Colonic mucosa (tissue), 4 donors: ENCODE measurements at regions not wholly inside any gene's neighbourhood (a gene's known extent, or its start where the extent isn't known, plus 50 kb on each side); places are given as distances from the start of the nearest gene placed in this dataset.

Experiments used
- DNase-seq: peaks from one replicate; pipeline ENCODE4 v3.0.0-alpha.2; 2020
- H3K27ac ChIP-seq: fragments of 200-600 bp; one replicate; pipeline ENCODE4 v1.8.0; 2021
- H3K27me3 ChIP-seq: fragments of 200-600 bp; one replicate; pipeline ENCODE4 v1.8.0; 2021
- H3K36me3 ChIP-seq: fragments of 200-600 bp; one replicate; pipeline ENCODE4 v1.8.0; 2021
- H3K4me1 ChIP-seq: fragments of 200-600 bp; one replicate; pipeline ENCODE4 v1.8.0; 2021; ENCODE audit warnings: mild to moderate bottlenecking
- H3K4me3 ChIP-seq: fragments of 200-600 bp; one replicate; pipeline ENCODE4 v1.8.0; 2021
- H3K9ac ChIP-seq, 2 donors: one replicate each; pipeline ENCODE4 v1.7.0; 2013; ENCODE audit warnings: control low read depth in 2 of 2, low read depth in 2 of 2, low read length in 2 of 2
- H3K9me3 ChIP-seq: fragments of 200-600 bp; one replicate; pipeline ENCODE4 v1.8.0; 2021
- intact Hi-C: fragments of 100-400 bp; cut with DNase I; formaldehyde crosslinking; loops from one replicate; pipeline ENCODE4 v1.14.1; 2022
- TF ChIP-seq, protein P1 (sequence below): fragments of 200-600 bp; IDR thresholded peaks from one replicate; pipeline ENCODE4 v1.8.0; 2022; ENCODE audit warnings: antibody characterized with exemption, mild to moderate bottlenecking
- donor health status: healthy.
- donor health status: DM: no; HTN: no; CAD: no.
- donor health status: DM: no; HTN: no; CAD: no.

DNA sequence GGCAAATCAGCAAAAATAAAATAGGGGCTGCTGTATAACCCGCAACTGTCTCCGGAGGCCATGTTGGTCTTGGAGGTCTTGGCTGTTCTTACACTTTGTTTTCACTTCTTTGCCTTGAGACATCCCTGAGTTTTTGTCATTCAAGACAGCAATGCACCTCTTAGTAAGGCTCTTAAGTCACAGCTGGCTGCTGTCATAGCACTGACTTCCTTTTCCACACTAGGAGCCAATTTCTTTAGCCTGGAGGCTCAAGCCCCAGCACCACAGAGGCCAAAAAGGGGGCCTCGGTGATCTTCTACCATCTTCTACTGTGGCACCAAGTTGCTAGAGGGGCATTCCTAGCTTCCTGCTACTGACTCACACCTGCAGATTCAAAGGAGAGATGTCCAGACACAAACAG is 536.3 kb downstream of the CDH26 start:
- no peak for DNase-seq
- TF ChIP-seq, protein P1, sequence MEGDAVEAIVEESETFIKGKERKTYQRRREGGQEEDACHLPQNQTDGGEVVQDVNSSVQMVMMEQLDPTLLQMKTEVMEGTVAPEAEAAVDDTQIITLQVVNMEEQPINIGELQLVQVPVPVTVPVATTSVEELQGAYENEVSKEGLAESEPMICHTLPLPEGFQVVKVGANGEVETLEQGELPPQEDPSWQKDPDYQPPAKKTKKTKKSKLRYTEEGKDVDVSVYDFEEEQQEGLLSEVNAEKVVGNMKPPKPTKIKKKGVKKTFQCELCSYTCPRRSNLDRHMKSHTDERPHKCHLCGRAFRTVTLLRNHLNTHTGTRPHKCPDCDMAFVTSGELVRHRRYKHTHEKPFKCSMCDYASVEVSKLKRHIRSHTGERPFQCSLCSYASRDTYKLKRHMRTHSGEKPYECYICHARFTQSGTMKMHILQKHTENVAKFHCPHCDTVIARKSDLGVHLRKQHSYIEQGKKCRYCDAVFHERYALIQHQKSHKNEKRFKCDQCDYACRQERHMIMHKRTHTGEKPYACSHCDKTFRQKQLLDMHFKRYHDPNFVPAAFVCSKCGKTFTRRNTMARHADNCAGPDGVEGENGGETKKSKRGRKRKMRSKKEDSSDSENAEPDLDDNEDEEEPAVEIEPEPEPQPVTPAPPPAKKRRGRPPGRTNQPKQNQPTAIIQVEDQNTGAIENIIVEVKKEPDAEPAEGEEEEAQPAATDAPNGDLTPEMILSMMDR = no peak
- Histone ChIP-seq H3K27me3 (no peaks in the 10 kb centered on the region), H3K4me1 (no peaks in the 10 kb centered on the region), H3K9me3 (no peaks in the 10 kb centered on the region), H3K27ac (no peak overlapping the region), H3K4me3 (no peak overlapping the region), H3K9ac (no peak overlapping the region), H3K36me3 (no peaks in the 10 kb centered on the region)
- intact Hi-C loops = no loop called here

DNA sequence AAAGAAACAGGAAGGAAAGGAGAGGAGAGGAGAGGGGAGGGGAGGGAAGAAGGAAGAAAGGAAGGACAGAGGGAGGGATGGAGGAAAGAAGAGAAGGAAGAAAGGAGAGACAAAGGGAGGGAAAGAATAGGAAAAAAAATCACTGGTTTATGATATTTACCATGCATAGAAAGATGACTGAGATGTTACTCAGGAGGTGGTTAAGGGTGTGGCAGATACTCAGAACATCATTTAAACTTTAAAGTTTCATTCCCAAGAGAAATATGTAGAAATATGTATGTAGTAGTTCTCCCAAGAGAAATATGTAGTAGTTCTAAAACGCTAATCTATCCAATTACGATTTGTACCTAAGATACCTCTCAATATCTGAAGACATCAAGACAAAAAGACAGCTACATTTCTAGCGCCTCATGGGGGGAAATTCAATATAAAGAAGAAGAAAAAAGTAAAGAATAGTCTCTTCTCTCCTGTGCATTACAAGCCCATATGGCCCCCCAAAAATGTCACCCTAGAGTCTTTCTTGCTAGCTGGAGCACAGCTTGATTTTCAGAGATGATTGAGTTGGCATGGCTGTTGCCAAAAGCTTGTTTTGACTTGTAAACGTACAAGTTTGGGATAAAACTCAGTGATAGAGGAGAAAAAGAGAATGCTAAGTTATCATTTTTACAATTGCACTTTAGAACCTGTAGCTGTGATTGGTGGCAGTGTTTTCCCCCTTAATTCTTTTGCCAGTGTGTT is 539.2 kb downstream of the CDH26 start:
- no peak overlapping the region for H3K27ac ChIP-seq
- no peak for DNase-seq
- no peaks in the 10 kb centered on the region for H3K4me1 ChIP-seq
- H3K9ac ChIP-seq = no peak overlapping the region
- H3K9me3 ChIP-seq = no peaks in the 10 kb centered on the region
- H3K27me3 ChIP-seq = no peaks in the 10 kb centered on the region
- no peaks in the 10 kb centered on the region for H3K36me3 ChIP-seq
- TF ChIP-seq, protein P1 = no peak
- no peak overlapping the region for H3K4me3 ChIP-seq
- intact Hi-C loops = no loop called here

DNA sequence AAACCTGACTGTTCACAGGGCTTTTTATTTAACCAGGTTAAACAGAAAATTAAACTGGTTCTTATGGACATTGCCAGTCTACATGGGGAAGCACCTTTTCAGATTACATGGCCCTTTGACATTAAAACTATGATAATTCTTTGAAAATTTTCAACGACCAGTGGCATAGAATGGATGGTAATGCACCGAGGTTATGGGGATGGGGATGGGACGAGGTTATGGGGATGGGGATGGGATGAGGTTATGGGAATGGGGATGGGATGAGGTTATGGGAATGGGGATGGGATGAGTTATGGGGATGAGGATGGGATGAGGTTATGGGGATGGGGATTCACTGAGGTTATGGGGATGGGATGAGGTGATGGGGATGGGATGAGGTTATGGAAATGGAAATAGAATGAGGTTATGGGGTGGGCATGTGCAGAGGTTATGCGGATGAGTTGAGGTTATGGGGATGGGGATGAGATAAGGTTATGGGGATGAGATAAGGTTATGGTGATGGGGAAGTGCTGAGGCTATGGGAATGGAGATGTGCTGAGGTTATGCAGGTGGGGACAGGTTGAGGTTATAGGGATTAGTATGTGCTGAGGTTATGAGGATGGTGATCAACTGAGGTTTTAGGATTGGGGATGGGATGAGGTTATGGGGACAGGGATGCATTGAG is 541.9 kb downstream of the CDH26 start:
- H3K27me3 ChIP-seq = no peaks in the 10 kb centered on the region
- no peaks in the 10 kb centered on the region for H3K4me1 ChIP-seq
- H3K36me3 ChIP-seq = no peaks in the 10 kb centered on the region
- H3K9me3 ChIP-seq = no peaks in the 10 kb centered on the region
- no peak overlapping the region for H3K27ac ChIP-seq
- H3K9ac ChIP-seq = no peak overlapping the region
- no peak overlapping the region for H3K4me3 ChIP-seq
- no peak for DNase-seq
- intact Hi-C loops = no loop called here
- TF ChIP-seq, protein P1 = no peak

DNA sequence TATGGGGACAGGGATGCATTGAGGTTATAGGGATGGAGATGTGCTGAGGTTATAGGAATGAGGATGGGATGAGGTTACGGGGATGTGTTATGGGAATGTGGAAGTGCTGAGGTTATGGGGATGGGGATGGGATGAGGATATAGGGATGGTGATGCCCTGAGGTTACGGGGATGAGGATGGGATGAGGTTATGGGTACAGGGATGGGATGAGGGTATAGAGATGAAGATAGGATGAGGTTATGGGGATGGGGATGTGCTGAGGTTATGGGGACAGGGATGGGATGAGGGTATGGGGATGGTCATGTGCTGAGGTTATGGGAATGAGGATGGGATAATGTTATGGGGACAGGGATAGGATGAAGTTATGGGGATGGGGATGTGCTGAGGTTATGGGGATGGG is 542.8 kb downstream of the CDH26 start:
- Histone ChIP-seq H3K27ac (no peak overlapping the region), H3K36me3 (no peaks in the 10 kb centered on the region), H3K4me3 (no peak overlapping the region), H3K9ac (no peak overlapping the region), H3K9me3 (no peaks in the 10 kb centered on the region), H3K27me3 (no peaks in the 10 kb centered on the region), H3K4me1 (no peaks in the 10 kb centered on the region)
- intact Hi-C loops = no loop called here
- no peak for DNase-seq
- TF ChIP-seq, protein P1 = no peak

DNA sequence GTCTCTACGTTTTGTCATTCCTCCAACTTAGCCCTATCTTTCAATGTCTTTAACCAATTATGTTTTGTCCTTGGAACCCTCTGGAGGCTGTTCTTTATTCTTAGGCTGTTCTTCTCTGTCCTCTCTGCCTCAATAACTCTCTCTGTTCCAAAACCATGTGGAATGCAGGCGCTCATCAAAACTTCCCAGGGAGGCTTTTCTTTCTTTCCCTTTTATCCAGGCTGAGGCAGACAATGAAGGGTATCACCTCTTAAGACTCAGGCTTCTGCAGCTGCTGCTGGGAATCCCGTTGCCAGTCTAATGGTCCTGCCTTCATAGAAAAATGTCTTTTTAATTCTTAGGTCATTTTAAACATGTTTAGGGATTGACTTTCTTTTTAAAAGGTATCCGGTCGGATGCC is 544.7 kb downstream of the CDH26 start:
- Histone ChIP-seq H3K36me3 (no peaks in the 10 kb centered on the region), H3K27me3 (no peaks in the 10 kb centered on the region), H3K9ac (no peak overlapping the region), H3K9me3 (no peaks in the 10 kb centered on the region), H3K27ac (no peak overlapping the region), H3K4me1 (no peaks in the 10 kb centered on the region), H3K4me3 (no peak overlapping the region)
- TF ChIP-seq, protein P1 = no peak
- no peak for DNase-seq
- intact Hi-C loops = no loop called here
